ENCODE measurements at regions not wholly inside any gene's neighbourhood (a gene's known extent, or its start where the extent isn't known, plus 50 kb on each side); places are given as distances from the start of the nearest gene placed in this dataset.

- TF ChIP-seq, protein P1, sequence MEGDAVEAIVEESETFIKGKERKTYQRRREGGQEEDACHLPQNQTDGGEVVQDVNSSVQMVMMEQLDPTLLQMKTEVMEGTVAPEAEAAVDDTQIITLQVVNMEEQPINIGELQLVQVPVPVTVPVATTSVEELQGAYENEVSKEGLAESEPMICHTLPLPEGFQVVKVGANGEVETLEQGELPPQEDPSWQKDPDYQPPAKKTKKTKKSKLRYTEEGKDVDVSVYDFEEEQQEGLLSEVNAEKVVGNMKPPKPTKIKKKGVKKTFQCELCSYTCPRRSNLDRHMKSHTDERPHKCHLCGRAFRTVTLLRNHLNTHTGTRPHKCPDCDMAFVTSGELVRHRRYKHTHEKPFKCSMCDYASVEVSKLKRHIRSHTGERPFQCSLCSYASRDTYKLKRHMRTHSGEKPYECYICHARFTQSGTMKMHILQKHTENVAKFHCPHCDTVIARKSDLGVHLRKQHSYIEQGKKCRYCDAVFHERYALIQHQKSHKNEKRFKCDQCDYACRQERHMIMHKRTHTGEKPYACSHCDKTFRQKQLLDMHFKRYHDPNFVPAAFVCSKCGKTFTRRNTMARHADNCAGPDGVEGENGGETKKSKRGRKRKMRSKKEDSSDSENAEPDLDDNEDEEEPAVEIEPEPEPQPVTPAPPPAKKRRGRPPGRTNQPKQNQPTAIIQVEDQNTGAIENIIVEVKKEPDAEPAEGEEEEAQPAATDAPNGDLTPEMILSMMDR (IDR thresholded peaks at IDR 0.05): no peak
- TF ChIP-seq POLR2A (IDR thresholded peaks at IDR 0.05) (no peak), POLR2AphosphoS5 (IDR thresholded peaks at IDR 0.05; ENCODE audit: insufficient read depth in 1 of 2, low read depth in 1 of 2) (no peak)
These were observed 842.0 kb upstream of the ADAMTS5 start for GRCh38 chr21:27808923-27809322.

All from vagina (tissue), 2 donors.